Epithelial cell of esophagus (primary cell): ENCODE measurements at regions not wholly inside any gene's neighbourhood (a gene's known extent, or its start where the extent isn't known, plus 50 kb on each side); places are given as distances from the start of the nearest gene placed in this dataset.

Experiments
- DNase-seq: peaks from one replicate; pipeline ENCODE4 v3.0.0; 2010; ENCODE audit warnings: low read depth
- H3K4me3 ChIP-seq: 2 replicates; pipeline ENCODE4 v1.5.1; 2011; ENCODE audit warnings: mild to moderate bottlenecking, low read length, control low read depth
- TF ChIP-seq, protein P1 (sequence below): IDR thresholded peaks from 2 replicates; pipeline ENCODE4 v1.5.1; 2011; ENCODE audit warnings: low read depth, mild to moderate bottlenecking, low read length, control low read depth, inconsistent platforms; ENCODE audit not compliant: insufficient read depth; ENCODE audit errors: missing control alignments

DNA sequence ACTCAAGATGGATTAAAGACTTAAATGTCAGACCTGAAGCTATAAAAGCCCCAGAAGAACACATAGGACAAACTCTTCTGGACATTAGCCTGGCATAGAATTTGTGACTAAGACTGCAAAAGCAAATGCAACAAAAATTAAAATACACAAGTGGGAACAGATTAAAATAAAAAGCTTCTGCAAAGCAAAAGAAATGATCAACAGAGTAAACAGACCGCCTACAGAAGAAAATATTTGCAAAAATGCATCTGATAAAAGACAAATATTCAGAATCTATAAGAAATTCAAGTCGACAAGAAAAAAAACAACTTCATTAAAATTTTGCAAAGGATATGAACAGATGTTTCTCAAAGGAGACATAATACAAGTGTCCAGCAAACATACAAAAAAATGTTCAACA lies 537.8 kb downstream of the SLITRK1 start:
- no peak for DNase-seq
- no peak overlapping the region for H3K4me3 ChIP-seq
- TF ChIP-seq, protein P1, sequence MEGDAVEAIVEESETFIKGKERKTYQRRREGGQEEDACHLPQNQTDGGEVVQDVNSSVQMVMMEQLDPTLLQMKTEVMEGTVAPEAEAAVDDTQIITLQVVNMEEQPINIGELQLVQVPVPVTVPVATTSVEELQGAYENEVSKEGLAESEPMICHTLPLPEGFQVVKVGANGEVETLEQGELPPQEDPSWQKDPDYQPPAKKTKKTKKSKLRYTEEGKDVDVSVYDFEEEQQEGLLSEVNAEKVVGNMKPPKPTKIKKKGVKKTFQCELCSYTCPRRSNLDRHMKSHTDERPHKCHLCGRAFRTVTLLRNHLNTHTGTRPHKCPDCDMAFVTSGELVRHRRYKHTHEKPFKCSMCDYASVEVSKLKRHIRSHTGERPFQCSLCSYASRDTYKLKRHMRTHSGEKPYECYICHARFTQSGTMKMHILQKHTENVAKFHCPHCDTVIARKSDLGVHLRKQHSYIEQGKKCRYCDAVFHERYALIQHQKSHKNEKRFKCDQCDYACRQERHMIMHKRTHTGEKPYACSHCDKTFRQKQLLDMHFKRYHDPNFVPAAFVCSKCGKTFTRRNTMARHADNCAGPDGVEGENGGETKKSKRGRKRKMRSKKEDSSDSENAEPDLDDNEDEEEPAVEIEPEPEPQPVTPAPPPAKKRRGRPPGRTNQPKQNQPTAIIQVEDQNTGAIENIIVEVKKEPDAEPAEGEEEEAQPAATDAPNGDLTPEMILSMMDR, result no peak

DNA sequence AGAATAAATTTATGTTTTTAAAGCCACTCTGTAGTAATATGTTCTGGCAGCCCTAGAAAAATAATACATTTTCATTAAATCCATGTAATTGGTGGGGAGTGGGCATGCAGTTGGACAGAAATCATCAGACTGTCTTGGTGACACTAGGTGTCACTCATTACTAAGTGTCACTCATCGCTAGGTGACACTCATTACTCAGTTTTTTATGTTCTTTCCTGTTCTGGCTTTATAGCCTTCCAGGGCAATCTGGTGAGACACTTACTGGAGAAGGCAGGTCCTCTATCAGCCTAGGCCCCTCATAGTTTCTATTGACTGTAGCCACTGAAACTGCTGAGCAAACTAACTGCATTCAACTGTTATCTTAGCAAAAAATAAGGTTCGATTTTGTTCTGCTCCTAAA lies 542.1 kb downstream of the SLITRK1 start:
- TF ChIP-seq, protein P1, result no peak
- H3K4me3 ChIP-seq, result no peak overlapping the region
- no peak for DNase-seq

DNA sequence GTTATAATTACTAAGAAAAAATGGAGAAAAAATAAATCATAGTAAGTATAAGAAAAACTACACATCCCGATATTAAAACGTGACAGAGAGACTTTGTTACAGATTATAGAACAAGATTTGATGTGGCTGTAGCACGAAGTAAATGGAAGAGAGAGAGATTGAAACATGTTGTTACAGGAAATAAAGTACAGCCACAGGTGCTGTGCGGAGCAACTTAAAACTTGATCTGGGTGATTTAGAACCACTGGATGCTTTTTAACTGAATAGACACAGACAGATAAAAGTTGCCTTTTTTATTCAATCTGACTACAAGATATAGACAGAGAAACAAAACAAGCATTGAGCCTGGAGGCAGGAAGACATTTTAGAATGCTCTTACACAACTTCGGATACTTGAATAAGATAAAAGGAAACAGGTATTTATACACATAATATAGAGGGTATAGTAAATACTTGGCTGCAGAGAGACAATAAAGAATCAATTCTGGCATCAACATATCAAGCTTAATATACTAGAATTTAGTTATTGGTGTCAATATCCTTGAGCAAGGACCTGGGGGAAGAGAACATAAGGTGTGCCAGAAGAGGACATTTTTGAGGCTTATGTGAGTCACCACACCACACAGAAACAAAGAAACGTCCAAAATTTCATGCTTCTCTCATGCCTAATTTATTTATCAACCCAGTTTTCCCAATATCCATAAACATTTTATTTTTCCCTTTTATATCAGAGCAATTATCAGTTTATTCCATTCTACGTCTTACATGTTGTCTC lies 548.5 kb downstream of the SLITRK1 start:
- peak; percentile 26 for DNase-seq
- no peak overlapping the region for H3K4me3 ChIP-seq
- TF ChIP-seq, protein P1, result no peak

DNA sequence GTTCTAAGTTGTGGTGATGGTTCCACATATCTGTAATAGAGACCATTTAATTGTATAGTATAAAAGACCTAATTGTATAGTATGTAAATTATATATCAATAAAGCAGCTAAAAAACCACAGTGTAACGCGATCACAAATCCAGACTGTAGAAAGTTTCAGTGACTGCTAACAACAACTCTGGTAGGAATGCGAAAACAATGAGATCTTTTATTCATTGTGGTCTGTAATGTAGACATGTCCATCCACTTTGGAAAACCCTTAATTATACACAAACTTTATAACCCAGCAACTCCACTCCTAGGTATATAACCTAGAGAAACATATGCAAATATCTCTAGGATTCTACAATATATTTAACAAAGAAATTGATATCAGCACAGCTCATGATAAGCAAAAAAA lies 549.5 kb downstream of the SLITRK1 start:
- TF ChIP-seq, protein P1, result no peak
- DNase-seq, result no peak

DNA sequence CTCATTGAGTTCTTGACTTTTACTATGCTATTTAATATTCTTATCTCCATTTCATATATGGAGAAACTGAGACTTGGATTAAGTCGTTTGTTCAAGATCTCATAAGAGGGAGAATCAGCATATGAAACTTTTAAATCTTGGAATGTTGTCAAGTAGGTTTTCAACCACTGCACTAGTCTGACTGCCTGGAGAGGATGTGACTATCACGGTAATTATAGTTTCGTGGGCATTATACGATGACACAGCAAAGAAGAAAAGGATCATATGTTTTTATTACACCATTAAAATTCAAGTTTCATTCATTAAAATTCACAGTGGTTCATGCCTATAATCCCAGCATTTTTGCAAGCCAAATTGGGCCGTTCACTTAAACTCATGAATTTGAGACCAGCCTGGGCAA lies 555.2 kb downstream of the SLITRK1 start:
- peak; percentile 29 for DNase-seq
- H3K4me3 ChIP-seq, result no peak overlapping the region
- TF ChIP-seq, protein P1, result no peak

More for the DNA sequence above, 549.5 kb downstream of the SLITRK1 start:
- no peak overlapping the region for H3K4me3 ChIP-seq

DNA sequence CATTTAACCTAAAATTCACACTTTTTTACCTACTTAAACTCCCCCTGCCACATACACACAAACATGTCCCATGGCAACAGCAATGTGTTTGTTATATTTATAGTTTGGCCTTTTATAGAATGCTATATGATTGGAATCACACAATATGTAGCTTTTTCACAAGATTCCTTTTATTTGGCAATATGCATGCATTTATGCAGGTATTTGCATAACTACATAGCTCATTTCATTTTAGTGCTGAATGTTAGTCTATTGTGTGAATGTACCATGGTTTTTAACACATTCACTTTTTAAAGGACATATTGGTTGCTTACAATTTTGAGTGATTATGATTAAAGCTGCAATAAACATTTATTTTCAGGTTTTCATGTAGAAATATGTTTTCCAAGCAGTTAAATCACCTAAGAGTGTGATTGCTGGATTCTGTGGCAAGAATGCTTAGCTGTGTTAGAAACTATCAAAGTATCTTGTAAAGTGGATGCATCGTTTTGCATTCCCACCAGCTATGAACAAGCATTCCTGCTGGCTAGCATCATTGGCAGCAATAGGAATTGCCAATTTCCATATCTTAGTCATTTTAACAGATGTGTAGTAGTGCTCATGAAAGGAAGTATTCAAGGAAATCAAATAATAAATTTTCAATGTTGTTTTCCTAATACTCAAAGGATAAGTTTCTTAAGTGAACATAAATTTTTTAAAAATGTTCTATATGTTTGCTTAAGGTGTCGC lies 557.0 kb downstream of the SLITRK1 start:
- peak; percentile 53 for DNase-seq
- H3K4me3 ChIP-seq, result no peak overlapping the region
- TF ChIP-seq, protein P1, result no peak
